ENCODE measurements at regions not wholly inside any gene's neighbourhood (a gene's known extent, or its start where the extent isn't known, plus 50 kb on each side); places are given as distances from the start of the nearest gene placed in this dataset.

- no peak for DNase-seq
Observed at GRCh38 chr2:14301331-14301730, 331.2 kb upstream of the LRATD1 start.

GRCh38 chr2:14303366-14304115, 329.0 kb upstream of the LRATD1 start:
- no peak for DNase-seq

- no peak for DNase-seq
Observed at GRCh38 chr2:14304326-14304725, 328.2 kb upstream of the LRATD1 start.

GRCh38 chr2:14306268-14306861, 326.2 kb upstream of the LRATD1 start:
- DNase-seq = no peak

- no peak for DNase-seq
Observed at GRCh38 chr2:14313341-14313740, 319.2 kb upstream of the LRATD1 start.

- no peak for DNase-seq
Observed at GRCh38 chr2:14316594-14316993, 315.9 kb upstream of the LRATD1 start.

GRCh38 chr2:14321357-14321756, 311.2 kb upstream of the LRATD1 start:
- no peak for DNase-seq

GRCh38 chr2:14322306-14322705, 310.2 kb upstream of the LRATD1 start:
- no peak for DNase-seq

GRCh38 chr2:14324308-14324707, 308.2 kb upstream of the LRATD1 start:
- DNase-seq = no peak

GRCh38 chr2:14330884-14331283, 301.6 kb upstream of the LRATD1 start:
- no peak for DNase-seq

GRCh38 chr2:14336759-14337382, 295.6 kb upstream of the LRATD1 start:
- DNase-seq = no peak

GRCh38 chr2:14340703-14341102, 291.8 kb upstream of the LRATD1 start:
- no peak for DNase-seq

- DNase-seq = no peak
Observed at GRCh38 chr2:14342313-14342712, 290.2 kb upstream of the LRATD1 start.

- DNase-seq = no peak
Observed at GRCh38 chr2:14344355-14344754, 288.2 kb upstream of the LRATD1 start.

GRCh38 chr2:14348247-14348646, 284.3 kb upstream of the LRATD1 start:
- no peak for DNase-seq

- DNase-seq = no peak
Observed at GRCh38 chr2:14350856-14351255, 281.7 kb upstream of the LRATD1 start.

- DNase-seq = no peak
Observed at GRCh38 chr2:14352067-14352466, 280.4 kb upstream of the LRATD1 start.

GRCh38 chr2:14354231-14354630, 278.3 kb upstream of the LRATD1 start:
- no peak for DNase-seq

GRCh38 chr2:14355102-14355501, 277.4 kb upstream of the LRATD1 start:
- no peak for DNase-seq

- no peak for DNase-seq
Observed at GRCh38 chr2:14358339-14358738, 274.2 kb upstream of the LRATD1 start.

- no peak for DNase-seq
Observed at GRCh38 chr2:14358774-14359173, 273.7 kb upstream of the LRATD1 start.

- DNase-seq = no peak
Observed at GRCh38 chr2:14363137-14363536, 269.4 kb upstream of the LRATD1 start.

GRCh38 chr2:14363976-14364375, 268.5 kb upstream of the LRATD1 start:
- no peak for DNase-seq

- DNase-seq = no peak
Observed at GRCh38 chr2:14364471-14364870, 268.0 kb upstream of the LRATD1 start.
